Mesendoderm (in vitro differentiated cells): ENCODE measurements at regions not wholly inside any gene's neighbourhood (a gene's known extent, or its start where the extent isn't known, plus 50 kb on each side); places are given as distances from the start of the nearest gene placed in this dataset.

Experiments used
- DNase-seq: peaks from one replicate; pipeline ENCODE4 v3.0.0; 2013
- H2AK5ac ChIP-seq: 2 replicates; pipeline ENCODE4 v1.6.1; 2013; ENCODE audit warnings: low read length, inconsistent platforms
- H2BK120ac ChIP-seq: 2 replicates; pipeline ENCODE4 v1.6.1; 2013; ENCODE audit warnings: low read depth, mild to moderate bottlenecking, low read length, moderate library complexity, mixed read lengths
- H2BK15ac ChIP-seq: replicated peaks from 2 replicates; pipeline ENCODE4 v1.6.1; 2013; ENCODE audit warnings: low read depth, mild to moderate bottlenecking, moderate library complexity
- H2BK5ac ChIP-seq: 2 replicates; pipeline ENCODE4 v1.6.1; 2013; ENCODE audit warnings: low read length, inconsistent platforms
- H3K18ac ChIP-seq: 2 replicates; pipeline ENCODE4 v1.6.1; 2013; ENCODE audit warnings: mild to moderate bottlenecking, low read length, mixed read lengths
- H3K23ac ChIP-seq: one replicate; pipeline ENCODE4 v1.6.1; 2013; ENCODE audit warnings: low read length
- H3K27ac ChIP-seq: 2 replicates; pipeline ENCODE4 v1.5.1; 2013; ENCODE audit warnings: low read depth, mild to moderate bottlenecking, inconsistent platforms, low read length, moderate library complexity
- H3K27me3 ChIP-seq: 2 replicates; pipeline ENCODE4 v1.6.1; 2013; ENCODE audit warnings: low read length, control low read depth, mild to moderate bottlenecking, inconsistent platforms; ENCODE audit not compliant: insufficient read depth, poor library complexity
- H3K36me3 ChIP-seq: 2 replicates; pipeline ENCODE4 v1.6.1; 2013; ENCODE audit warnings: low read length, inconsistent platforms; ENCODE audit not compliant: control insufficient read depth, insufficient read depth
- H3K4ac ChIP-seq: one replicate; pipeline ENCODE4 v1.6.1; 2013; ENCODE audit warnings: low read depth, mild to moderate bottlenecking, low read length, moderate library complexity
- H3K4me1 ChIP-seq: 2 replicates; pipeline ENCODE4 v1.6.1; 2013; ENCODE audit warnings: low read depth, low read length, inconsistent platforms; ENCODE audit not compliant: control insufficient read depth
- H3K4me2 ChIP-seq: 2 replicates; pipeline ENCODE4 v1.6.1; 2013; ENCODE audit warnings: low read length
- H3K4me3 ChIP-seq: 2 replicates; pipeline ENCODE4 v1.5.1; 2013; ENCODE audit warnings: mild to moderate bottlenecking, low read length
- H3K56ac ChIP-seq: one replicate; pipeline ENCODE4 v1.6.1; 2013; ENCODE audit warnings: low read length
- H3K79me1 ChIP-seq: 2 replicates; pipeline ENCODE4 v1.6.1; 2013; ENCODE audit warnings: low read length, inconsistent platforms
- H3K79me2 ChIP-seq: 2 replicates; pipeline ENCODE4 v1.6.1; 2013; ENCODE audit warnings: mild to moderate bottlenecking, low read length; ENCODE audit not compliant: control insufficient read depth, insufficient read depth
- H3K9ac ChIP-seq: 2 replicates; pipeline ENCODE4 v1.6.1; 2013; ENCODE audit warnings: low read length, inconsistent platforms
- H4K5ac ChIP-seq: one replicate; pipeline ENCODE4 v1.6.1; 2013; ENCODE audit warnings: low read length
- H4K8ac ChIP-seq: one replicate; pipeline ENCODE4 v1.6.1; 2013; ENCODE audit warnings: low read depth, mild to moderate bottlenecking, control low read depth, low read length, moderate library complexity
- WGBS: extraction: QIAGEN DNeasy Blood & Tissue Kit; methylation state at CpG from one replicate; pipeline ENCODE4 v1.1.7; 2013; ENCODE audit warnings: low lambda C conversion rate, missing lambda C conversion rate; ENCODE audit not compliant: insufficient coverage; ENCODE audit errors: extremely low coverage; 5-methylcytosine and 5-hydroxymethylcytosine counted together

- Histone ChIP-seq H3K4me3 (no peak overlapping the region), H3K18ac (no peak overlapping the region), H3K4ac (no peak overlapping the region), H2BK15ac (no peak overlapping the region), H4K5ac (no peak overlapping the region), H3K36me3 (no peaks in the 10 kb centered on the region), H2AK5ac (no peak overlapping the region), H3K23ac (no peak overlapping the region), H3K4me2 (no peak overlapping the region), H3K79me2 (no peaks in the 10 kb centered on the region), H2BK5ac (no peak overlapping the region), H3K79me1 (no peaks in the 10 kb centered on the region), H3K27me3 (no peaks in the 10 kb centered on the region), H3K4me1 (no peaks in the 10 kb centered on the region), H2BK120ac (no peak overlapping the region), H3K56ac (no peak overlapping the region), H3K9ac (no peak overlapping the region), H3K27ac (no peak overlapping the region), H4K8ac (no peak overlapping the region)
- no CpG with 5 or more reads among the region's 20 CpGs for WGBS
- no peak for DNase-seq
Measured at GRCh38 chr22:48844056-48844675, 983.5 kb downstream of the BRD1 start.

GRCh38 chr22:48843640-48844039 is 984.0 kb downstream of the BRD1 start:
- Histone ChIP-seq H3K4me1 (no peaks in the 10 kb centered on the region), H3K27me3 (no peaks in the 10 kb centered on the region), H2BK120ac (no peak overlapping the region), H3K79me2 (no peaks in the 10 kb centered on the region), H3K56ac (no peak overlapping the region), H2AK5ac (no peak overlapping the region), H3K23ac (no peak overlapping the region), H3K36me3 (no peaks in the 10 kb centered on the region), H3K4me2 (no peak overlapping the region), H3K9ac (no peak overlapping the region), H3K4ac (no peak overlapping the region), H4K5ac (no peak overlapping the region), H3K4me3 (no peak overlapping the region), H3K18ac (no peak overlapping the region), H2BK5ac (no peak overlapping the region), H2BK15ac (no peak overlapping the region), H3K27ac (no peak overlapping the region), H4K8ac (no peak overlapping the region), H3K79me1 (no peaks in the 10 kb centered on the region)
- DNase-seq: peak; percentile 40
- no CpG with 5 or more reads among the region's 9 CpGs for WGBS

- Histone ChIP-seq H3K4me3 (no peak overlapping the region), H4K8ac (no peak overlapping the region), H3K56ac (no peak overlapping the region), H3K4me2 (no peak overlapping the region), H3K36me3 (no peaks in the 10 kb centered on the region), H3K4ac (no peak overlapping the region), H3K9ac (no peak overlapping the region), H3K4me1 (no peaks in the 10 kb centered on the region), H3K27ac (no peak overlapping the region), H3K79me2 (no peaks in the 10 kb centered on the region), H4K5ac (no peak overlapping the region), H3K18ac (no peak overlapping the region), H3K79me1 (no peaks in the 10 kb centered on the region), H2BK15ac (no peak overlapping the region), H3K23ac (no peak overlapping the region), H2BK5ac (no peak overlapping the region), H3K27me3 (no peaks in the 10 kb centered on the region), H2AK5ac (no peak overlapping the region), H2BK120ac (no peak overlapping the region)
- no CpG with 5 or more reads among the region's 5 CpGs for WGBS
- DNase-seq: peak; percentile 40
Measured at GRCh38 chr22:48842976-48843375, 984.7 kb downstream of the BRD1 start.

GRCh38 chr22:48842583-48842945 is 985.1 kb downstream of the BRD1 start:
- Histone ChIP-seq H3K27ac (no peak overlapping the region), H3K4me3 (no peak overlapping the region), H3K56ac (no peak overlapping the region), H3K18ac (no peak overlapping the region), H2BK120ac (no peak overlapping the region), H3K79me1 (no peaks in the 10 kb centered on the region), H3K36me3 (no peaks in the 10 kb centered on the region), H4K8ac (no peak overlapping the region), H2BK15ac (no peak overlapping the region), H3K23ac (no peak overlapping the region), H3K79me2 (no peaks in the 10 kb centered on the region), H2BK5ac (no peak overlapping the region), H2AK5ac (no peak overlapping the region), H3K4ac (no peak overlapping the region), H3K4me2 (no peak overlapping the region), H3K27me3 (no peaks in the 10 kb centered on the region), H4K5ac (no peak overlapping the region), H3K4me1 (no peaks in the 10 kb centered on the region), H3K9ac (no peak overlapping the region)
- WGBS: no CpG with 5 or more reads among the region's 17 CpGs
- DNase-seq: no peak

GRCh38 chr22:48841881-48842582 is 985.6 kb downstream of the BRD1 start:
- Histone ChIP-seq H2AK5ac (no peak overlapping the region), H3K79me2 (no peaks in the 10 kb centered on the region), H4K5ac (no peak overlapping the region), H2BK5ac (no peak overlapping the region), H3K4me2 (no peak overlapping the region), H3K56ac (no peak overlapping the region), H3K23ac (no peak overlapping the region), H3K4me3 (no peak overlapping the region), H3K4me1 (no peaks in the 10 kb centered on the region), H3K27me3 (no peaks in the 10 kb centered on the region), H3K36me3 (no peaks in the 10 kb centered on the region), H4K8ac (no peak overlapping the region), H2BK15ac (no peak overlapping the region), H3K18ac (no peak overlapping the region), H3K9ac (no peak overlapping the region), H3K27ac (no peak overlapping the region), H2BK120ac (no peak overlapping the region), H3K4ac (no peak overlapping the region), H3K79me1 (no peaks in the 10 kb centered on the region)
- no peak for DNase-seq
- WGBS: no CpG with 5 or more reads among the region's 22 CpGs
